ENCODE measurements at regions not wholly inside any gene's neighbourhood (a gene's known extent, or its start where the extent isn't known, plus 50 kb on each side); places are given as distances from the start of the nearest gene placed in this dataset.

- ATAC-seq, result no peak
- H3K36me3 Mint-ChIP-seq, result no peaks in the 10 kb centered on the region
- H3K27ac Mint-ChIP-seq, result no peak overlapping the region
- Histone ChIP-seq H3K36me3 (ENCODE audit: control insufficient read depth in 2 of 3, insufficient read depth in 3 of 3, low read length in 3 of 3) (no peaks in the 10 kb centered on the region), H3K4me1 (ENCODE audit: control insufficient read depth in 2 of 2, insufficient read depth in 2 of 2, low read length in 2 of 2) (no peaks in the 10 kb centered on the region), H3K9me3 (ENCODE audit: control insufficient read depth in 2 of 3, low read length in 3 of 3) (no peaks in the 10 kb centered on the region), H3K27ac (ENCODE audit: low read depth, low read length) (no peak overlapping the region), H3K27me3 (ENCODE audit: control insufficient read depth in 2 of 2, insufficient read depth in 2 of 2, low read length in 2 of 2) (no peaks in the 10 kb centered on the region), H3K4me3 (ENCODE audit: low read length) (no peak overlapping the region)
- peaks cover 0 to 16% (median 3%) of the 10 kb centered on the region in 11 donors for H3K9me3 Mint-ChIP-seq
- H3K27me3 Mint-ChIP-seq, result peaks cover 0 to 4% (median 0%) of the 10 kb centered on the region in 5 donors
- no peak for DNase-seq
- no peak overlapping the region for H3K4me3 Mint-ChIP-seq
- POLR2A ChIA-PET, result no interaction called here
- no peaks in the 10 kb centered on the region for H3K4me1 Mint-ChIP-seq
- intact Hi-C loops (cut with micrococcal nuclease), result no loop called here
- CTCF ChIA-PET, result no interaction called here
Measured at GRCh38 chr10:85187047-85187446, 858.7 kb downstream of the CCSER2 start.

- H3K27me3 Mint-ChIP-seq, result peaks cover 0 to 8% (median 0%) of the 10 kb centered on the region in 5 donors
- Histone ChIP-seq H3K36me3 (ENCODE audit: control insufficient read depth in 2 of 3, insufficient read depth in 3 of 3, low read length in 3 of 3) (no peaks in the 10 kb centered on the region), H3K4me3 (ENCODE audit: low read length) (no peak overlapping the region), H3K9me3 (ENCODE audit: control insufficient read depth in 2 of 3, low read length in 3 of 3) (no peaks in the 10 kb centered on the region), H3K4me1 (ENCODE audit: control insufficient read depth in 2 of 2, insufficient read depth in 2 of 2, low read length in 2 of 2) (no peaks in the 10 kb centered on the region), H3K27ac (ENCODE audit: low read depth, low read length) (no peak overlapping the region), H3K27me3 (ENCODE audit: control insufficient read depth in 2 of 2, insufficient read depth in 2 of 2, low read length in 2 of 2) (no peaks in the 10 kb centered on the region)
- ATAC-seq (no peak), DNase-seq (no peak)
- POLR2A ChIA-PET, result no interaction called here
- H3K9me3 Mint-ChIP-seq, result peaks cover 0 to 12% (median 3%) of the 10 kb centered on the region in 11 donors
- no peaks in the 10 kb centered on the region for H3K36me3 Mint-ChIP-seq
- no peak overlapping the region for H3K27ac Mint-ChIP-seq
- no peaks in the 10 kb centered on the region for H3K4me1 Mint-ChIP-seq
- CTCF ChIA-PET, result no interaction called here
- intact Hi-C loops (cut with micrococcal nuclease), result no loop called here
- no peak overlapping the region for H3K4me3 Mint-ChIP-seq
Measured at GRCh38 chr10:85188770-85189484, 860.5 kb downstream of the CCSER2 start.

GRCh38 chr10:85193796-85194195 is 865.4 kb downstream of the CCSER2 start:
- H3K9me3 Mint-ChIP-seq, result peaks cover 0 to 10% (median 2%) of the 10 kb centered on the region in 11 donors
- DNase-seq (no peak), ATAC-seq (no peak)
- CTCF ChIA-PET, result no interaction called here
- Histone ChIP-seq H3K4me3 (ENCODE audit: low read length) (no peak overlapping the region), H3K4me1 (ENCODE audit: control insufficient read depth in 2 of 2, insufficient read depth in 2 of 2, low read length in 2 of 2) (no peaks in the 10 kb centered on the region), H3K27me3 (ENCODE audit: control insufficient read depth in 2 of 2, insufficient read depth in 2 of 2, low read length in 2 of 2) (no peaks in the 10 kb centered on the region), H3K9me3 (ENCODE audit: control insufficient read depth in 2 of 3, low read length in 3 of 3) (no peaks in the 10 kb centered on the region), H3K36me3 (ENCODE audit: control insufficient read depth in 2 of 3, insufficient read depth in 3 of 3, low read length in 3 of 3) (no peaks in the 10 kb centered on the region), H3K27ac (ENCODE audit: low read depth, low read length) (no peak overlapping the region)
- H3K27ac Mint-ChIP-seq, result no peak overlapping the region
- POLR2A ChIA-PET, result no interaction called here
- peaks cover 0 to 16% (median 7%) of the 10 kb centered on the region in 5 donors for H3K27me3 Mint-ChIP-seq
- no peaks in the 10 kb centered on the region for H3K36me3 Mint-ChIP-seq
- intact Hi-C loops (cut with micrococcal nuclease), result no loop called here
- no peak overlapping the region for H3K4me3 Mint-ChIP-seq
- H3K4me1 Mint-ChIP-seq, result no peaks in the 10 kb centered on the region

- Mint-ChIP-seq H3K27ac (no peak overlapping the region), H3K4me3 (no peak overlapping the region), H3K4me1 (no peaks in the 10 kb centered on the region), H3K9me3 (peaks cover 0 to 5% (median 2%) of the 10 kb centered on the region in 11 donors), H3K36me3 (no peaks in the 10 kb centered on the region), H3K27me3 (peaks cover 0 to 16% (median 7%) of the 10 kb centered on the region in 5 donors)
- no peaks in the 10 kb centered on the region for H3K27me3 ChIP-seq (ENCODE audit: control insufficient read depth in 2 of 2, insufficient read depth in 2 of 2, low read length in 2 of 2)
- H3K4me1 ChIP-seq (ENCODE audit: control insufficient read depth in 2 of 2, insufficient read depth in 2 of 2, low read length in 2 of 2), result no peaks in the 10 kb centered on the region
- no peak overlapping the region for H3K27ac ChIP-seq (ENCODE audit: low read depth, low read length)
- H3K9me3 ChIP-seq (ENCODE audit: control insufficient read depth in 2 of 3, low read length in 3 of 3), result no peaks in the 10 kb centered on the region
- ChIA-PET POLR2A (no interaction called here), CTCF (no interaction called here)
- intact Hi-C loops (cut with micrococcal nuclease), result no loop called here
- no peak for ATAC-seq
- no peak overlapping the region for H3K4me3 ChIP-seq (ENCODE audit: low read length)
- DNase-seq, result no peak
- no peaks in the 10 kb centered on the region for H3K36me3 ChIP-seq (ENCODE audit: control insufficient read depth in 2 of 3, insufficient read depth in 3 of 3, low read length in 3 of 3)
Measured at GRCh38 chr10:85194706-85195105, 866.3 kb downstream of the CCSER2 start.

- H3K9me3 ChIP-seq (ENCODE audit: control insufficient read depth in 2 of 3, low read length in 3 of 3), result no peaks in the 10 kb centered on the region
- intact Hi-C loops (cut with micrococcal nuclease), result no loop called here
- H3K27me3 ChIP-seq (ENCODE audit: control insufficient read depth in 2 of 2, insufficient read depth in 2 of 2, low read length in 2 of 2), result no peaks in the 10 kb centered on the region
- no peak overlapping the region for H3K4me3 ChIP-seq (ENCODE audit: low read length)
- DNase-seq, result no peak
- ChIA-PET CTCF (no interaction called here), POLR2A (no interaction called here)
- H3K27ac ChIP-seq (ENCODE audit: low read depth, low read length), result no peak overlapping the region
- no peak for ATAC-seq
- H3K4me1 Mint-ChIP-seq, result no peaks in the 10 kb centered on the region
- H3K4me1 ChIP-seq (ENCODE audit: control insufficient read depth in 2 of 2, insufficient read depth in 2 of 2, low read length in 2 of 2), result no peaks in the 10 kb centered on the region
- peaks cover 0 to 14% (median 7%) of the 10 kb centered on the region in 5 donors for H3K27me3 Mint-ChIP-seq
- H3K36me3 Mint-ChIP-seq, result no peaks in the 10 kb centered on the region
- H3K27ac Mint-ChIP-seq, result no peak overlapping the region
- no peak overlapping the region for H3K4me3 Mint-ChIP-seq
- no peaks in the 10 kb centered on the region for H3K36me3 ChIP-seq (ENCODE audit: control insufficient read depth in 2 of 3, insufficient read depth in 3 of 3, low read length in 3 of 3)
- H3K9me3 Mint-ChIP-seq, result peaks cover 0 to 5% (median 2%) of the 10 kb centered on the region in 11 donors
Measured at GRCh38 chr10:85195596-85195995, 867.2 kb downstream of the CCSER2 start.

- Mint-ChIP-seq H3K27ac (no peak overlapping the region), H3K4me1 (peaks cover 0 to 1% (median 0%) of the 10 kb centered on the region in 7 donors), H3K9me3 (peaks cover 0 to 9% (median 0%) of the 10 kb centered on the region in 11 donors), H3K27me3 (peaks cover 0 to 11% (median 0%) of the 10 kb centered on the region in 5 donors), H3K4me3 (no peak overlapping the region), H3K36me3 (no peaks in the 10 kb centered on the region)
- no peaks in the 10 kb centered on the region for H3K36me3 ChIP-seq (ENCODE audit: control insufficient read depth in 2 of 3, insufficient read depth in 3 of 3, low read length in 3 of 3)
- H3K4me3 ChIP-seq (ENCODE audit: low read length), result no peak overlapping the region
- no peaks in the 10 kb centered on the region for H3K27me3 ChIP-seq (ENCODE audit: control insufficient read depth in 2 of 2, insufficient read depth in 2 of 2, low read length in 2 of 2)
- H3K9me3 ChIP-seq (ENCODE audit: control insufficient read depth in 2 of 3, low read length in 3 of 3), result no peaks in the 10 kb centered on the region
- DNase-seq, result no peak
- intact Hi-C loops (cut with micrococcal nuclease), result no loop called here
- CTCF ChIA-PET, result no interaction called here
- no peak for ATAC-seq
- H3K27ac ChIP-seq (ENCODE audit: low read depth, low read length), result no peak overlapping the region
- POLR2A ChIA-PET, result no interaction called here
- H3K4me1 ChIP-seq (ENCODE audit: control insufficient read depth in 2 of 2, insufficient read depth in 2 of 2, low read length in 2 of 2), result no peaks in the 10 kb centered on the region
Measured at GRCh38 chr10:85204814-85205213, 876.4 kb downstream of the CCSER2 start.

GRCh38 chr10:85212526-85212925 is 884.1 kb downstream of the CCSER2 start:
- Mint-ChIP-seq H3K27ac (no peak overlapping the region), H3K4me1 (peaks cover 0 to 1% (median 0%) of the 10 kb centered on the region in 7 donors), H3K36me3 (no peaks in the 10 kb centered on the region), H3K27me3 (peaks cover 0 to 12% (median 4%) of the 10 kb centered on the region in 5 donors), H3K4me3 (no peak overlapping the region), H3K9me3 (peaks cover 0 to 5% (median 4%) of the 10 kb centered on the region in 11 donors)
- POLR2A ChIA-PET, result no interaction called here
- ATAC-seq (no peak), DNase-seq (no peak)
- intact Hi-C loops (cut with micrococcal nuclease), result no loop called here
- Histone ChIP-seq H3K27ac (ENCODE audit: low read depth, low read length) (no peak overlapping the region), H3K4me1 (ENCODE audit: control insufficient read depth in 2 of 2, insufficient read depth in 2 of 2, low read length in 2 of 2) (no peaks in the 10 kb centered on the region), H3K9me3 (ENCODE audit: control insufficient read depth in 2 of 3, low read length in 3 of 3) (no peaks in the 10 kb centered on the region), H3K4me3 (ENCODE audit: low read length) (no peak overlapping the region), H3K36me3 (ENCODE audit: control insufficient read depth in 2 of 3, insufficient read depth in 3 of 3, low read length in 3 of 3) (no peaks in the 10 kb centered on the region), H3K27me3 (ENCODE audit: control insufficient read depth in 2 of 2, insufficient read depth in 2 of 2, low read length in 2 of 2) (no peaks in the 10 kb centered on the region)
- CTCF ChIA-PET, result no interaction called here

Data from naive thymus-derived CD4-positive, alpha-beta T cell (primary cell).